ENCODE measurements at regions not wholly inside any gene's neighbourhood (a gene's known extent, or its start where the extent isn't known, plus 50 kb on each side); places are given as distances from the start of the nearest gene placed in this dataset.

DNA sequence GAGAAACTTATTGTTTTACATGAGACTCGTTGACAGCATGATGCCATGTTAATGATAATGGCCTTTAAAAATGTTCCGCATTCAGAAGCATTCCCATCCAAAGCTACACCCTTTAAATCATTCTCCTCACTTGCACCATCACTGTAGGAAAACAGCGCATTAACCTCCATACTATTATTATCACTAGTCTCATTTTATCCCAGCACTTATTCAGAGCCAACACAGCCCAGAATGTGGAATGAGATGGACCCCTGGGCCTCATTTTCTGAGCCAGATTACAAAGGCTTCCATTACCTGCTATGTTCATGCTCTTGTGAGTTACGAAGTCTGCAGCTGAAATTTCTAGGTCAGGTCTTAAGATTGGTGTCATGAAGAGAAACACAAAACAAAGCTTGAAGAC, 159.4 kb downstream of the HS3ST3A1 start:
- no peak for DNase-seq (ENCODE audit: low read depth)
- no peak for TF ChIP-seq CTCF (IDR thresholded peaks at IDR 0.05; ENCODE audit: insufficient read depth, low read depth, low read length, missing control alignments)

GRCh38 chr17:13441873-13442272, 159.9 kb downstream of the HS3ST3A1 start:
- no peak overlapping the region for H3K4me3 ChIP-seq (ENCODE audit: low read length)
- no peak for DNase-seq (ENCODE audit: low read depth)
- no peak for TF ChIP-seq CTCF (IDR thresholded peaks at IDR 0.05; ENCODE audit: insufficient read depth, low read depth, low read length, missing control alignments)

More for the DNA sequence above, 159.4 kb downstream of the HS3ST3A1 start:
- H3K4me3 ChIP-seq (ENCODE audit: low read length) = no peak overlapping the region

DNA sequence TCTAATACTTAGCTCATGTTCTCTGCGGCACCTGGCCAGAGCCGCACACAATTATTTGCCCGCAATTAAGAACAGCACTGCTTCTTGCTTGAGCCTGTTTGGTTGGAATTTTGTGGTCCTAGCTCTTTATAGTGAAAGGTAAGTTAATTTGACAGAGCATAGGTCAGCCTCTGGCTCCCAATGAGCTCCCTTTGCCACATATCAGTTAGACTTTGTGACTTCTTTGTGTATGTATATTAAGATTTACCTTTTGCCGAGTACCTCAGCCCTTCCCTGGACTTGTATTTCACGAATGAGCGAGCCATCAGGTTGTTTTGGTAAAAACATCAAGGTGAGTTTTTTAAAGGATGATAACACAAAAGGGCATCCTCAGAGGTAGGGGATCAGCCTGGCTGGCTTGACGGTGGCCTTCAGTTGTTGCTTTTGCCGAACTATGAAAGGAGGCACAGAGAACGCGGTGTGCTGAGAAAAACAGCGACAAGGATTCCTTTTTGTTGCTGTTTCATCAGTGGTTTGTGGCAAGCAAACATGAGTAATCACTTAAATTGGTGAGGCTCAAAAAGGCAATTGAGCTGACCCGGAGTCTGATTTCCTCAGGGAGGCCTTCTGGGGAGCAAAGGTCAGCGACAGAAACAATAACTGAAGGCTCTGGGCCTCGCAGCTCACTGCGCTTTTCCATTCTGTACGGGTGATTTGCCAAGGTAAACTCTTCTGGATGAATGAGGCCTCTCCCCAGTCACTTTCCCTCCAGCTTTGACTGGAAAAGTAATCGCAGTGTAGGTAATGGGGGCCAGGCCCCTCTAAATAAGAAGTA, 163.6 kb downstream of the HS3ST3A1 start:
- TF ChIP-seq CTCF (IDR thresholded peaks at IDR 0.05; ENCODE audit: insufficient read depth, low read depth, low read length, missing control alignments) = no peak
- DNase-seq (ENCODE audit: low read depth) = no peak

DNA sequence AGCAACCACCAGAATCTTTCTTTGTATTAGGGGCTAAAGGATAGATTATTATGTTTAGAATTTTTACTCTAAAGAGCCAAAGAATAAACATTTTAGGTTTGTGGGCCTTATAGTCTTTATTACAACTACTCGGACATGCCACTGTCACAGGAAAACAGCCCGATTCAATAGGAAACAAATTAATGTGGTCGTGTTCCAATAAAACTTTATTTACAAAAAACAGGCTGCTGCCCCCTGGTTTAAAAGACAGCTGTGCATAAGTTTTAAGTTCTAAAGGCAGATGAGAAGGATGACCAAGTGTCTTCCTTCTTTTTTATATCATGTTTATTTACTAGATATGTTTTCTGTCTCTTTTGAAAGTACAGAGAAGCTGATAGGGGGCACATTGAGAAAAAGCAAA, 166.5 kb downstream of the HS3ST3A1 start:
- DNase-seq (ENCODE audit: low read depth) = no peak
- no peak for TF ChIP-seq CTCF (IDR thresholded peaks at IDR 0.05; ENCODE audit: insufficient read depth, low read depth, low read length, missing control alignments)
- H3K4me3 ChIP-seq (ENCODE audit: low read length) = no peak overlapping the region

More for the DNA sequence above, 163.6 kb downstream of the HS3ST3A1 start:
- H3K4me3 ChIP-seq (ENCODE audit: low read length) = no peak overlapping the region

- TF ChIP-seq CTCF (IDR thresholded peaks at IDR 0.05; ENCODE audit: insufficient read depth, low read depth, low read length, missing control alignments) = no peak
- no peak for DNase-seq (ENCODE audit: low read depth)
- H3K4me3 ChIP-seq (ENCODE audit: low read length) = no peak overlapping the region
These were observed 172.5 kb downstream of the HS3ST3A1 start for GRCh38 chr17:13429201-13429600.

DNA sequence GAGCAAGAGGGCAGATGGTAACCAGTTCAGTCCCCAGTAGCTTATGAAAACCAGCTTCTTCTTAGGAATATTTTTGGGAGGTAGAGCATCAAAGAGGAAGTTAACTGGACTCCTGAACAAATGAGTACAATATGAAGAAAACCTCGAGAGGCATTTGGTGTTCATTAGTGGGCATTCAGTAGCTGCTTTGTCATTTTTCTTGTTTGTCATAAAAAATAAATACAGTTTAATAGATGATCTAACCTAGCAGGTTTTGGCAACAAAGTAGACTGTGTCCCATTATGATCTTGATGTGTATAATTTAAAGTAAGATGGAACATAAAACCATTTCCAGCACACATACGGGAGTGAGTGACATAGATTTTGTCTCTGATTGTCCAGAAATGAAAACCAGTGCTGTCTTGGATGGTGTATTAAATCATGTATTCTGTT, 173.1 kb downstream of the HS3ST3A1 start:
- DNase-seq (ENCODE audit: low read depth) = no peak
- no peak overlapping the region for H3K4me3 ChIP-seq (ENCODE audit: low read length)
- no peak for TF ChIP-seq CTCF (IDR thresholded peaks at IDR 0.05; ENCODE audit: insufficient read depth, low read depth, low read length, missing control alignments)

DNA sequence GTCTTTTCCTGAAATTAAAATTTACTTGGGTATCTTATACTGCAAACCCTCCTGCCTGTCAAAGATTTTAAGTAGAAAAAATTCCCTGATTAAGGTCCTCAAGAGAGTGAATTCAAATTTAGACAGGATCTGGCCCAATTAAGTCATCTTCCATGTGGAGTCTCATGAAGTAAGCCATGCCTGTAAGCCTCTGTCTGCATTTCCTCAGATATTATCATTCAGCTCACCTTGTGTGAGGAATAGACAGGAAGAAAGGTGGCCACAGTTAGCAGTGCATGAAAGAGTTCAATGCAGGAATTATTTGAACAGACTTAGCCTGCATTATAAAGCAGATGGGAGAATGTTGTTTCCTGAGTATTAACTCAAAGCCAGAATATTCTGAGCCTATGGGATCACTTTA, 174.7 kb downstream of the HS3ST3A1 start:
- TF ChIP-seq CTCF (IDR thresholded peaks at IDR 0.05; ENCODE audit: insufficient read depth, low read depth, low read length, missing control alignments) = no peak
- no peak for DNase-seq (ENCODE audit: low read depth)
- H3K4me3 ChIP-seq (ENCODE audit: low read length) = no peak overlapping the region
